AG09319 (cell line): ENCODE measurements at regions not wholly inside any gene's neighbourhood (a gene's known extent, or its start where the extent isn't known, plus 50 kb on each side); places are given as distances from the start of the nearest gene placed in this dataset.
"Not testable (repeated sequence)": the region's sequence is repeated elsewhere in the genome, so short reads cannot be mapped to it uniquely, and the experiment has no call there.

Experiments used
- DNase-seq: peaks from one replicate; pipeline ENCODE4 v3.0.0-alpha.2; 2010; ENCODE audit warnings: low read depth; ENCODE audit errors: extremely low read depth
- CTCF ChIP-seq: IDR thresholded peaks from 2 replicates; pipeline ENCODE4 v1.5.1; 2011; ENCODE audit warnings: low read depth, mild to moderate bottlenecking, inconsistent platforms, low read length, moderate library complexity

- DNase-seq: no peak
- no peak for TF ChIP-seq CTCF
These were observed 488.3 kb downstream of the MN1 start for GRCh38 chr22:27312966-27313855.

GRCh38 chr22:27314276-27314807 is 487.2 kb downstream of the MN1 start:
- no peak for DNase-seq

GRCh38 chr22:27315833-27316232 is 485.7 kb downstream of the MN1 start:
- DNase-seq: no peak
- no peak for TF ChIP-seq CTCF

More at GRCh38 chr22:27314276-27314807, 487.2 kb downstream of the MN1 start:
- no peak for TF ChIP-seq CTCF

GRCh38 chr22:27317096-27317495 is 484.5 kb downstream of the MN1 start:
- TF ChIP-seq CTCF: no peak
- DNase-seq: no peak

GRCh38 chr22:27317971-27318428 is 483.6 kb downstream of the MN1 start:
- DNase-seq: no peak
- TF ChIP-seq CTCF: no peak

- DNase-seq: peak; percentile 35
- TF ChIP-seq CTCF: no peak
These were observed 483.0 kb downstream of the MN1 start for GRCh38 chr22:27318516-27318915.

- DNase-seq: no peak
- TF ChIP-seq CTCF: no peak
These were observed 477.9 kb downstream of the MN1 start for GRCh38 chr22:27323661-27324060.

- DNase-seq: not testable (repeated sequence)
These were observed 476.6 kb downstream of the MN1 start for GRCh38 chr22:27324908-27325307.
